Esophagus squamous epithelium (tissue), 4 donors: ENCODE measurements at regions not wholly inside any gene's neighbourhood (a gene's known extent, or its start where the extent isn't known, plus 50 kb on each side); places are given as distances from the start of the nearest gene placed in this dataset.

ENCODE experiments used
- POLR2A ChIP-seq, 4 donors: fragments of 450-650 bp; IDR thresholded peaks; one replicate each; pipeline ENCODE4 v1.6.1; 2017; ENCODE audit warnings: antibody characterized with exemption in 4 of 4, mild to moderate bottlenecking in 4 of 4, moderate library complexity in 3 of 4
- TF ChIP-seq, protein P1 (sequence below), 6 experiments: fragments of 450-650 bp in 4 of 6; fragments of 200-600 bp in 2 of 6; sonication (generic) in 2 of 6; IDR thresholded peaks; one replicate each; pipeline ENCODE4 v1.5.1; 2016 to 2019; ENCODE audit warnings: antibody characterized with exemption in 6 of 6, mild to moderate bottlenecking in 4 of 6, moderate library complexity in 4 of 6

DNA sequence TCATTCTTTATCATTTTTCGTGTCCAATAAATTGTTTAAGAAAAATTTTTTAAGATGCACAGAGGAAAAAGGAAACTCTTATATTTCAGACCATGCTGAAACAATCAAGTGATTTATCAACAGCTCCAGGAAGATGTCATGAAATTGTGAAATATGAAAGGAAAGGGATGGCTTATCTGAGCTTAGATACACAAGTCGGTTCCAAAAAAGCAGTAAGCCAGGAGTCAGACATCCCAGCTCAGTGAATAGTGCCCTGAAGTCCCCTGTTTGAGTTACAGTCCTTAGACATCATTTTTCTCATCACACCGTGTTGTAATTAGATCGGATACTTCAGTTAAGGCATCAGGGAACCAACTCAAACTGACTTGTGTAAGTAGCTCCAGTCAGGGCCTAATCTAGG, 91.0 kb upstream of the SSTR4 start:
- TF ChIP-seq POLR2A (IDR thresholded peaks at IDR 0.05) = no peak
- TF ChIP-seq, protein P1, sequence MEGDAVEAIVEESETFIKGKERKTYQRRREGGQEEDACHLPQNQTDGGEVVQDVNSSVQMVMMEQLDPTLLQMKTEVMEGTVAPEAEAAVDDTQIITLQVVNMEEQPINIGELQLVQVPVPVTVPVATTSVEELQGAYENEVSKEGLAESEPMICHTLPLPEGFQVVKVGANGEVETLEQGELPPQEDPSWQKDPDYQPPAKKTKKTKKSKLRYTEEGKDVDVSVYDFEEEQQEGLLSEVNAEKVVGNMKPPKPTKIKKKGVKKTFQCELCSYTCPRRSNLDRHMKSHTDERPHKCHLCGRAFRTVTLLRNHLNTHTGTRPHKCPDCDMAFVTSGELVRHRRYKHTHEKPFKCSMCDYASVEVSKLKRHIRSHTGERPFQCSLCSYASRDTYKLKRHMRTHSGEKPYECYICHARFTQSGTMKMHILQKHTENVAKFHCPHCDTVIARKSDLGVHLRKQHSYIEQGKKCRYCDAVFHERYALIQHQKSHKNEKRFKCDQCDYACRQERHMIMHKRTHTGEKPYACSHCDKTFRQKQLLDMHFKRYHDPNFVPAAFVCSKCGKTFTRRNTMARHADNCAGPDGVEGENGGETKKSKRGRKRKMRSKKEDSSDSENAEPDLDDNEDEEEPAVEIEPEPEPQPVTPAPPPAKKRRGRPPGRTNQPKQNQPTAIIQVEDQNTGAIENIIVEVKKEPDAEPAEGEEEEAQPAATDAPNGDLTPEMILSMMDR (IDR thresholded peaks at IDR 0.05) = no peak
